ENCODE measurements at regions not wholly inside any gene's neighbourhood (a gene's known extent, or its start where the extent isn't known, plus 50 kb on each side); places are given as distances from the start of the nearest gene placed in this dataset.

DNA sequence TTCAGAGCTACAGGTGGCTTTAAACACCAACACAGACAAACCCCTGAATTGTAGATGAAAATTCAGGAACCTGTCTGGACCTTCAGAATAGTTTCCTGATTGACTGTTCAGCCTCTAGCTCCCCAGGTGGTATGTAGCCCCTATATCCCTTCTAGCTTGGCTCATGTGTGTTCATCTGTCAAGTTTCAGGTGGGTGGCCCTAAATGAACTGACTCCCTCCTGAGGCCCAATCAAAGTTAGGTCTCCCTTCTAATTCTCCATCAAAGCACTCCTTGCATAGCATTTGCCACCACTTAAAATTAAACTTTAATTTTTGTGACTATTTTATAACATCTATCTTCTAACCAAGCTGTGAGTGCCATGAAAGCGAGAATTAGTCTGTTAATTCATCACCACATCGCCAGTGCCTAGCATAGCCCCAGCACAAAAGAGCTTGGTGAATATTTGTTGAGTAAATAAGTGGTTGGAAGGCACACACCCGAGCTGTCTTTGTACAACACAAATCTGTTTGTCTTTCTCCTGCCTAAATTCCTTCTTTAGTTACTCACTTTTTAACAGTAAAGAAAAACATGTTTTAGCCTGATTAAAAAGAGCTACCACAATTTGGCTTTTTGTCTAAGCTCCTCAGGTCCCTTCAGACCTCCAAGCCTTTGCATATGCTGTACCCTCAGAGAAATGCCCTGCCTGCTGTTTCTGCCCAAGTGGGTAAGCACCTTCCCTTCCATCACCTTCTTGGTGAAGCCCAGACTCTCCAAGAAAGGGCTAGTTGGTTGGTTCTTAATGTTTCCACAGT lies 138.1 kb upstream of the HMHB1 start:
- Histone ChIP-seq H3K79me2 (ENCODE audit: low read depth) (no peaks in the 10 kb centered on the region), H3K27ac (no peak overlapping the region), H4K20me1 (ENCODE audit: low read depth) (no peaks in the 10 kb centered on the region), H3K9me3 (ENCODE audit: low read depth) (no peaks in the 10 kb centered on the region), H3K4me3 (no peak overlapping the region), H2AFZ (replicated peaks) (no peak overlapping the region), H3F3A (ENCODE audit: low read depth) (no peaks in the 10 kb centered on the region), H3K36me3 (no peaks in the 10 kb centered on the region), H3K9ac (no peak overlapping the region), H3K4me1 (peaks cover 4% of the 10 kb centered on the region), H3K4me2 (no peak overlapping the region), H3K27me3 (no peaks in the 10 kb centered on the region)
- Mint-ChIP-seq H3K27ac (no peak overlapping the region), H3K36me3 (no peaks in the 10 kb centered on the region), H3K9me3 (no peaks in the 10 kb centered on the region), H3K27me3 (ENCODE audit: insufficient read depth, low read depth) (peaks cover 3% of the 10 kb centered on the region), H3K4me3 (no peak overlapping the region), H3K4me1 (no peaks in the 10 kb centered on the region)
- DNase-seq (ENCODE audit: low spot score), result no peak
- TF ChIP-seq EZH2 (IDR thresholded peaks at IDR 0.05), result no peak
- TF ChIP-seq, protein P1, sequence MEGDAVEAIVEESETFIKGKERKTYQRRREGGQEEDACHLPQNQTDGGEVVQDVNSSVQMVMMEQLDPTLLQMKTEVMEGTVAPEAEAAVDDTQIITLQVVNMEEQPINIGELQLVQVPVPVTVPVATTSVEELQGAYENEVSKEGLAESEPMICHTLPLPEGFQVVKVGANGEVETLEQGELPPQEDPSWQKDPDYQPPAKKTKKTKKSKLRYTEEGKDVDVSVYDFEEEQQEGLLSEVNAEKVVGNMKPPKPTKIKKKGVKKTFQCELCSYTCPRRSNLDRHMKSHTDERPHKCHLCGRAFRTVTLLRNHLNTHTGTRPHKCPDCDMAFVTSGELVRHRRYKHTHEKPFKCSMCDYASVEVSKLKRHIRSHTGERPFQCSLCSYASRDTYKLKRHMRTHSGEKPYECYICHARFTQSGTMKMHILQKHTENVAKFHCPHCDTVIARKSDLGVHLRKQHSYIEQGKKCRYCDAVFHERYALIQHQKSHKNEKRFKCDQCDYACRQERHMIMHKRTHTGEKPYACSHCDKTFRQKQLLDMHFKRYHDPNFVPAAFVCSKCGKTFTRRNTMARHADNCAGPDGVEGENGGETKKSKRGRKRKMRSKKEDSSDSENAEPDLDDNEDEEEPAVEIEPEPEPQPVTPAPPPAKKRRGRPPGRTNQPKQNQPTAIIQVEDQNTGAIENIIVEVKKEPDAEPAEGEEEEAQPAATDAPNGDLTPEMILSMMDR (IDR thresholded peaks at IDR 0.05), result no peak
- no peak for TF ChIP-seq EZH2phosphoT487 (IDR thresholded peaks at IDR 0.05)

GRCh38 chr5:143672806-143673205 lies 139.2 kb upstream of the HMHB1 start:
- Histone ChIP-seq H3K4me3 (no peak overlapping the region), H3K4me2 (no peak overlapping the region), H4K20me1 (ENCODE audit: low read depth) (no peaks in the 10 kb centered on the region), H3K4me1 (peaks cover 4% of the 10 kb centered on the region), H3K27me3 (no peaks in the 10 kb centered on the region), H3K27ac (no peak overlapping the region), H3K79me2 (ENCODE audit: low read depth) (no peaks in the 10 kb centered on the region), H3K9ac (no peak overlapping the region), H3K36me3 (no peaks in the 10 kb centered on the region), H2AFZ (replicated peaks) (no peak overlapping the region), H3F3A (ENCODE audit: low read depth) (no peaks in the 10 kb centered on the region), H3K9me3 (ENCODE audit: low read depth) (no peaks in the 10 kb centered on the region)
- DNase-seq (ENCODE audit: low spot score), result no peak
- H3K27ac Mint-ChIP-seq, result no peak overlapping the region
- peaks cover 3% of the 10 kb centered on the region for H3K27me3 Mint-ChIP-seq (ENCODE audit: insufficient read depth, low read depth)
- H3K4me1 Mint-ChIP-seq, result no peaks in the 10 kb centered on the region
- no peak overlapping the region for H3K4me3 Mint-ChIP-seq
- H3K36me3 Mint-ChIP-seq, result no peaks in the 10 kb centered on the region
- no peaks in the 10 kb centered on the region for H3K9me3 Mint-ChIP-seq
- TF ChIP-seq, protein P1 (IDR thresholded peaks at IDR 0.05), result no peak
- no peak for TF ChIP-seq EZH2phosphoT487 (IDR thresholded peaks at IDR 0.05)
- no peak for TF ChIP-seq EZH2 (IDR thresholded peaks at IDR 0.05)

DNA sequence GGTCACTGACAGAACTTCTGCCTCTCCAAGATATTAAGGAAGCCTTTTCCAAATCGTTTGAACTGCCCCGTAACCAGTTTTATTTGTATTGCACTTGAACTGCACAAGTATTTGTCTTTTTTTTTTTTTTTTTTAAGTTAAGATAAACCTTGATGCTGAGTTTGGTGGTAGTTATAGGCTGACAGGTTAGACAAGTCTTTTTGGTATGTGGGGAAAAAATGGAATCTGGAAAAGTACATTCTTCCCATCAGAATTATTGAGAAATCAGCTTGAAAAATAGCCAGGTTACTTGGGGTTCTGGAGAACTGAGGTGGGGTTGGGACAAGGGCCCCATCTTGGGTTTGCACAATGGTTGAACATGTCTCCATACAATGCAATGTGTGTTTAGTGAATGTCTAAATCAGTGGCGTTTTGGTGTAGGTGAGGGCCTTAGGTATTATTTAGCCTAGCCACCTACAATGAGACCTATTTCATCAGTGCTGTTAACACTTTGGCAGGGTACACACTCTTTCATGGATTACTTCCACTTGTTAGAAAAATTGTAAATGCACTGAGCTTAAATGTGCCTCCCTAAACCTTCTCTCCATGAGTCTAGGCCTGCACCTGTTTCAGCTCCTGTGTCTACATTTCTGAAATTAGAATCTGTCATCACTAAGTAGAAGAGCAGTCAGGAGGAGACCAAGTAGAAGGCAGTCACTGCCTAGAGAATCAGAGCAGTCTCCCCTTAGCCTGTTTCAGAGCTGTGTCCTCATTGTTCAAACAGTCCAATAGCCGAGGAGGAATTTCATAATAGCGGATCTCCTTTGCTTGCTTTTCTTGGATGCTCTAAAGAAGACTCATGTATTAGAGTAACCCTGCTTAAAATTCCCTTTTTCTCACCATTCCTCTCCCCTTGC lies 140.0 kb upstream of the HMHB1 start:
- Histone ChIP-seq H3K9me3 (ENCODE audit: low read depth) (no peaks in the 10 kb centered on the region), H3K4me1 (peaks cover 4% of the 10 kb centered on the region), H3K4me3 (no peak overlapping the region), H3F3A (ENCODE audit: low read depth) (no peaks in the 10 kb centered on the region), H3K36me3 (no peaks in the 10 kb centered on the region), H3K9ac (no peak overlapping the region), H3K27ac (no peak overlapping the region), H2AFZ (replicated peaks) (no peak overlapping the region), H4K20me1 (ENCODE audit: low read depth) (no peaks in the 10 kb centered on the region), H3K27me3 (no peaks in the 10 kb centered on the region), H3K4me2 (no peak overlapping the region), H3K79me2 (ENCODE audit: low read depth) (no peaks in the 10 kb centered on the region)
- Mint-ChIP-seq H3K4me1 (no peaks in the 10 kb centered on the region), H3K27me3 (ENCODE audit: insufficient read depth, low read depth) (no peaks in the 10 kb centered on the region), H3K4me3 (no peak overlapping the region), H3K9me3 (no peaks in the 10 kb centered on the region), H3K36me3 (no peaks in the 10 kb centered on the region), H3K27ac (no peak overlapping the region)
- TF ChIP-seq, protein P1 (IDR thresholded peaks at IDR 0.05), result no peak
- TF ChIP-seq EZH2 (IDR thresholded peaks at IDR 0.05), result no peak
- no peak for TF ChIP-seq EZH2phosphoT487 (IDR thresholded peaks at IDR 0.05)
- DNase-seq (ENCODE audit: low spot score), result no peak
